Right atrium auricular region (tissue), 2 donors: ENCODE measurements at regions not wholly inside any gene's neighbourhood (a gene's known extent, or its start where the extent isn't known, plus 50 kb on each side); places are given as distances from the start of the nearest gene placed in this dataset.

ENCODE experiments used
- DNase-seq: peaks from one replicate; pipeline ENCODE4 v3.0.0-alpha.2; 2019; ENCODE audit warnings: low spot score
- H3K27ac ChIP-seq, 2 donors: fragments of 200-600 bp; sonication (generic); 1 replicate in 1 of 2; 2 replicates in 1 of 2; pipeline ENCODE4 v1.5.1; 2016 to 2019
- H3K27me3 ChIP-seq, 2 donors: fragments of 200-600 bp; sonication (generic); one replicate each; pipeline versions ENCODE4 v1.5.1 to v1.6.0; 2017 to 2019
- H3K36me3 ChIP-seq: fragments of 200-600 bp; sonication (generic); one replicate; pipeline ENCODE4 v1.5.1; 2016
- H3K4me1 ChIP-seq, 2 donors: fragments of 200-600 bp; sonication (generic); one replicate each; pipeline versions ENCODE4 v1.5.1 to v1.6.0; 2017 to 2019
- H3K4me3 ChIP-seq, 2 donors: fragments of 200-600 bp; sonication (generic); 1 replicate in 1 of 2; 2 replicates in 1 of 2; pipeline ENCODE4 v1.5.1; 2017 to 2019; ENCODE audit warnings: mild to moderate bottlenecking in 1 of 2, moderate library complexity in 1 of 2
- H3K9me3 ChIP-seq, 2 donors: fragments of 200-600 bp; sonication (generic); one replicate each; pipeline ENCODE4 v1.5.1; 2019
- CTCF ChIP-seq, 2 donors: fragments of 200-600 bp; sonication (generic); IDR thresholded peaks; one replicate each; pipeline ENCODE4 v1.5.1; 2019; ENCODE audit warnings: antibody characterized with exemption in 2 of 2

GRCh38 chr4:31307029-31307428 is 586.9 kb downstream of the PCDH7 start:
- TF ChIP-seq CTCF (IDR thresholded peaks at IDR 0.05), result no peak
- no peaks in the 10 kb centered on the region for H3K4me1 ChIP-seq
- no peaks in the 10 kb centered on the region for H3K27me3 ChIP-seq
- H3K9me3 ChIP-seq, result no peaks in the 10 kb centered on the region
- H3K4me3 ChIP-seq, result no peak overlapping the region
- no peak for DNase-seq
- no peak overlapping the region for H3K27ac ChIP-seq
- H3K36me3 ChIP-seq, result no peaks in the 10 kb centered on the region

- H3K4me3 ChIP-seq, result no peak overlapping the region
- H3K27me3 ChIP-seq, result no peaks in the 10 kb centered on the region
- H3K4me1 ChIP-seq, result no peaks in the 10 kb centered on the region
These were observed 604.6 kb downstream of the PCDH7 start for GRCh38 chr4:31324814-31325213.

DNA sequence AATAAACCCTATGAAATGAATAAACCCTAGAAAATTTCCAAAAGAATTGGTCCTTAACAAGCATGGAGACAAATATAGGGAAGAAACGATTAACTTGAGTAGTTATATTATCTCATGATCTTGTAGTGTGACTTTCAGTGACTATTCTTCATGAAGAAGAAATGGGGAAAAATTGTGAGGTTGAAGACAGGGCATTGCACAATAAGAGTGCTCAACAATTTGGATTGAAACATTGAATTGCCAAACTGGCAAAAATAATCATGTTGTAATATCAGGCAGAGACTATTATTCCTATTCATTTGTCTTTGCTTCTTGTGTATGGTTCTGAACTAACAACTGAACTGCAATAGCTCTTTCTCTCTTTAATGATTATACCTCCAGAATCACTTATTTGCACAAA is 605.1 kb downstream of the PCDH7 start:
- H3K27ac ChIP-seq, result no peak overlapping the region
- TF ChIP-seq CTCF (IDR thresholded peaks at IDR 0.05), result no peak
- H3K27me3 ChIP-seq, result no peaks in the 10 kb centered on the region
- no peak overlapping the region for H3K4me3 ChIP-seq
- no peaks in the 10 kb centered on the region for H3K4me1 ChIP-seq
- DNase-seq, result no peak
- H3K36me3 ChIP-seq, result no peaks in the 10 kb centered on the region
- H3K9me3 ChIP-seq, result no peaks in the 10 kb centered on the region

More at GRCh38 chr4:31324814-31325213, 604.6 kb downstream of the PCDH7 start:
- TF ChIP-seq CTCF (IDR thresholded peaks at IDR 0.05), result no peak
- DNase-seq, result no peak
- no peak overlapping the region for H3K27ac ChIP-seq
- no peaks in the 10 kb centered on the region for H3K36me3 ChIP-seq
- no peaks in the 10 kb centered on the region for H3K9me3 ChIP-seq

DNA sequence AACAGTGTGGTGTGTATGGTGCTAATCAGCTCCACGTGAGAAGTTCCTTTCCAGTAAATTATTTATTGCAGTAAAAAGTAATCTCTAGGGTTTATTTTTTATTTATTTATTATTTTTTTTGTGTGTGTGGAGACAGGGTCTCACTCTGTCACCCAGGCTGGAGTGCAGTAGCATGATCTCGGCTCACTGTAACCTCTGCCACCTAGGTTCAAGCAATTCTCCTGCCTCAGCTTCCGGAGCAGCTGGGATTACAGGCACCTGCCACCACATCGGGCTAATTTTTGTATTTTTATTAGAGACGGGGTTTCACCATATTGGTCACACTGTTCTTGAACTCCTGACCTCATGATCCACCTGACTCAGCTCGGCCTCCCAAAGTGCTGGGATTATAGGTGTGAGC is 606.9 kb downstream of the PCDH7 start:
- no peak for TF ChIP-seq CTCF (IDR thresholded peaks at IDR 0.05)
- no peak for DNase-seq
- no peak overlapping the region for H3K27ac ChIP-seq
- no peak overlapping the region for H3K4me3 ChIP-seq
- no peaks in the 10 kb centered on the region for H3K9me3 ChIP-seq
- H3K4me1 ChIP-seq, result no peaks in the 10 kb centered on the region
- H3K36me3 ChIP-seq, result no peaks in the 10 kb centered on the region
- H3K27me3 ChIP-seq, result no peaks in the 10 kb centered on the region

DNA sequence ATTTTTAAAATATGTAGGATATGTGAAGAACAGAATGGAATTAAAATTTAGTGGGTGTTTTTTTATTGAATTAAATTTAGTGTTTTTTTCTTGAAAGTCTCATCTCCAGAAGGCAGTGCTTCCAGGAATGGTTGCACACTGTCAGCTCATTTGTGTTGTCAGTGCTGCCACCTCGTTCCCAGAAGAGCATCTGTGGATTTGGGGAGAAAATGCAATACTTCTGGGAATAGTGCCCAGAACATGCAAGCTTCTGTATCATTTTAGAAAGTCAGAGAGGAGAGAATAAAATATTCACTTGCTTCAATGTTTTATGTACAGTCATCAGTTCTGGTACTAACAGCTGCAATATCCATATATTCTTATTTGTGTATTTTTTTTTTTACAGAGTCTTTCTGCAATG is 608.8 kb downstream of the PCDH7 start:
- no peak for DNase-seq
- Histone ChIP-seq H3K27ac (no peak overlapping the region), H3K4me1 (no peaks in the 10 kb centered on the region), H3K36me3 (no peaks in the 10 kb centered on the region), H3K4me3 (no peak overlapping the region), H3K27me3 (no peaks in the 10 kb centered on the region), H3K9me3 (no peaks in the 10 kb centered on the region)
- TF ChIP-seq CTCF (IDR thresholded peaks at IDR 0.05), result no peak

GRCh38 chr4:31334086-31334910 is 614.1 kb downstream of the PCDH7 start:
- Histone ChIP-seq H3K27ac (no peak overlapping the region), H3K9me3 (no peaks in the 10 kb centered on the region), H3K36me3 (no peaks in the 10 kb centered on the region), H3K27me3 (no peaks in the 10 kb centered on the region), H3K4me3 (no peak overlapping the region), H3K4me1 (no peaks in the 10 kb centered on the region)
- no peak for TF ChIP-seq CTCF (IDR thresholded peaks at IDR 0.05)
- no peak for DNase-seq
